Loucy (cell line): ENCODE measurements at regions not wholly inside any gene's neighbourhood (a gene's known extent, or its start where the extent isn't known, plus 50 kb on each side); places are given as distances from the start of the nearest gene placed in this dataset.

Source experiments
- H2AFZ ChIP-seq: fragments of 200-600 bp; sonication (generic); 2 replicates; pipeline ENCODE4 v1.6.0; 2016; ENCODE audit warnings: antibody characterized with exemption, mild to moderate bottlenecking, low read length, moderate library complexity
- H3F3A ChIP-seq: fragments of 200-600 bp; 2 replicates; pipeline ENCODE4 v1.6.0; 2016; ENCODE audit warnings: antibody characterized with exemption, low read depth, mild to moderate bottlenecking
- H3K27me3 ChIP-seq: fragments of 200-600 bp; sonication (generic); 2 replicates; pipeline ENCODE4 v1.6.1; 2014; ENCODE audit warnings: low read length, mild to moderate bottlenecking; ENCODE audit not compliant: insufficient read depth, poor library complexity, severe bottlenecking
- H3K36me3 ChIP-seq: fragments of 200-600 bp; sonication (generic); 2 replicates; pipeline ENCODE4 v1.6.1; 2016; ENCODE audit warnings: low read length; ENCODE audit not compliant: insufficient read depth
- H3K4me1 ChIP-seq: fragments of 200-600 bp; sonication (generic); 2 replicates; pipeline ENCODE4 v1.5.1; 2014; ENCODE audit warnings: low read length, mild to moderate bottlenecking; ENCODE audit not compliant: insufficient read depth, poor library complexity, severe bottlenecking
- H3K4me2 ChIP-seq: fragments of 200-600 bp; sonication (generic); 2 replicates; pipeline ENCODE4 v1.6.0; 2014; ENCODE audit warnings: antibody characterized with exemption, low read length, low read depth, mild to moderate bottlenecking; ENCODE audit not compliant: poor library complexity, severe bottlenecking
- H3K4me3 ChIP-seq: fragments of 200-600 bp; sonication (generic); 2 replicates; pipeline ENCODE4 v1.5.1; 2014; ENCODE audit warnings: low read length, mild to moderate bottlenecking, mixed read lengths; ENCODE audit not compliant: poor library complexity, severe bottlenecking
- H3K79me2 ChIP-seq: fragments of 200-600 bp; sonication (generic); 2 replicates; pipeline ENCODE4 v1.6.1; 2014; ENCODE audit warnings: low read length; ENCODE audit not compliant: insufficient read depth
- H3K9ac ChIP-seq: fragments of 200-600 bp; sonication (generic); 2 replicates; pipeline ENCODE4 v1.6.0; 2014; ENCODE audit warnings: mild to moderate bottlenecking, low read depth, low read length, moderate library complexity; ENCODE audit not compliant: poor library complexity, severe bottlenecking
- H3K9me2 ChIP-seq: fragments of 200-600 bp; sonication (generic); replicated peaks from 2 replicates; pipeline ENCODE4 v1.6.1; 2016; ENCODE audit warnings: low read depth, low read length, mixed read lengths
- H3K9me3 ChIP-seq: fragments of 200-600 bp; sonication (generic); 2 replicates; pipeline ENCODE4 v1.6.1; 2014; ENCODE audit warnings: mild to moderate bottlenecking, antibody characterized with exemption, low read length, low read depth; ENCODE audit not compliant: insufficient read depth
- H4K20me1 ChIP-seq: fragments of 200-600 bp; sonication (generic); 2 replicates; pipeline ENCODE4 v1.6.0; 2014; ENCODE audit warnings: antibody characterized with exemption, low read length, mild to moderate bottlenecking; ENCODE audit not compliant: insufficient read depth, poor library complexity, severe bottlenecking
- CTCF ChIP-seq: fragments of 200-600 bp; sonication (generic); conservative IDR thresholded peaks from 2 replicates; pipeline ENCODE4 v1.5.1; 2014; ENCODE audit warnings: mild to moderate bottlenecking, antibody characterized with exemption, low read length
- EZH2phosphoT487 ChIP-seq: fragments of 200-600 bp; IDR thresholded peaks from 2 replicates; pipeline ENCODE4 v1.6.1; 2018; ENCODE audit warnings: antibody characterized with exemption, mild to moderate bottlenecking, moderate library complexity, borderline replicate concordance

GRCh38 chr4:13872955-13873354, 245.4 kb upstream of the BOD1L1 start:
- no peaks in the 10 kb centered on the region for H3K9me3 ChIP-seq
- no peaks in the 10 kb centered on the region for H3F3A ChIP-seq
- no peaks in the 10 kb centered on the region for H4K20me1 ChIP-seq
- H3K4me3 ChIP-seq: no peak overlapping the region
- no peaks in the 10 kb centered on the region for H3K4me1 ChIP-seq
- H3K27me3 ChIP-seq: no peaks in the 10 kb centered on the region
- no peak overlapping the region for H3K9ac ChIP-seq
- no peak overlapping the region for H3K4me2 ChIP-seq
- TF ChIP-seq EZH2phosphoT487 (no peak), CTCF (no peak)
- no peaks in the 10 kb centered on the region; the same call in 1 of the 2 replicates for H3K9me2 ChIP-seq
- H3K79me2 ChIP-seq: no peaks in the 10 kb centered on the region
- H2AFZ ChIP-seq: no peak overlapping the region
- no peaks in the 10 kb centered on the region for H3K36me3 ChIP-seq

- H3K79me2 ChIP-seq: no peaks in the 10 kb centered on the region
- H4K20me1 ChIP-seq: no peaks in the 10 kb centered on the region
- H2AFZ ChIP-seq: no peak overlapping the region
- H3K4me1 ChIP-seq: no peaks in the 10 kb centered on the region
- TF ChIP-seq EZH2phosphoT487 (no peak), CTCF (no peak)
- no peak overlapping the region for H3K9ac ChIP-seq
- H3K27me3 ChIP-seq: no peaks in the 10 kb centered on the region
- H3K9me3 ChIP-seq: no peaks in the 10 kb centered on the region
- H3K9me2 ChIP-seq: no peaks in the 10 kb centered on the region
- H3K4me3 ChIP-seq: no peak overlapping the region
- H3K4me2 ChIP-seq: no peak overlapping the region
- H3F3A ChIP-seq: no peaks in the 10 kb centered on the region
- no peaks in the 10 kb centered on the region for H3K36me3 ChIP-seq
These were observed 247.7 kb upstream of the BOD1L1 start for GRCh38 chr4:13875181-13875580.

GRCh38 chr4:13876131-13876530, 248.6 kb upstream of the BOD1L1 start:
- H3K9me3 ChIP-seq: no peaks in the 10 kb centered on the region

More at GRCh38 chr4:13876131-13876530, 248.6 kb upstream of the BOD1L1 start:
- Histone ChIP-seq H4K20me1 (no peaks in the 10 kb centered on the region), H3K9ac (no peak overlapping the region), H3K4me3 (no peak overlapping the region), H2AFZ (no peak overlapping the region), H3K4me1 (no peaks in the 10 kb centered on the region), H3K36me3 (no peaks in the 10 kb centered on the region), H3K4me2 (no peak overlapping the region), H3K27me3 (no peaks in the 10 kb centered on the region), H3K79me2 (no peaks in the 10 kb centered on the region), H3K9me2 (no peaks in the 10 kb centered on the region), H3F3A (no peaks in the 10 kb centered on the region)
- TF ChIP-seq CTCF (no peak), EZH2phosphoT487 (no peak)
